ENCODE measurements at regions not wholly inside any gene's neighbourhood (a gene's known extent, or its start where the extent isn't known, plus 50 kb on each side); places are given as distances from the start of the nearest gene placed in this dataset.
"Not testable (repeated sequence)": the region's sequence is repeated elsewhere in the genome, so short reads cannot be mapped to it uniquely, and the experiment has no call there.

- Mint-ChIP-seq H3K27ac (no peak overlapping the region), H3K9me3 (peaks cover 17% of the 10 kb centered on the region), H3K36me3 (no peaks in the 10 kb centered on the region), H3K4me3 (no peak overlapping the region), H3K4me1 (no peaks in the 10 kb centered on the region)
- ATAC-seq (no peak), DNase-seq (ENCODE audit: low spot score in 2 of 2) (no peak)
Observed at GRCh38 chr3:22401499-22401898, 650.5 kb upstream of the ZNF385D start.

GRCh38 chr3:22414239-22414638 is 663.2 kb upstream of the ZNF385D start:
- no peaks in the 10 kb centered on the region for H3K36me3 Mint-ChIP-seq
- peaks cover 21% of the 10 kb centered on the region for H3K9me3 Mint-ChIP-seq
- DNase-seq (ENCODE audit: low spot score in 2 of 2) (no peak), ATAC-seq (no peak)
- no peak overlapping the region for H3K27ac Mint-ChIP-seq
- no peaks in the 10 kb centered on the region for H3K4me1 Mint-ChIP-seq
- no peak overlapping the region for H3K4me3 Mint-ChIP-seq

- H3K27ac Mint-ChIP-seq; DNase-seq (ENCODE audit: low spot score in 2 of 2); H3K4me1 Mint-ChIP-seq; ATAC-seq; H3K36me3 Mint-ChIP-seq; H3K4me3 Mint-ChIP-seq: not testable (repeated sequence)
- peaks cover 17% of the 10 kb centered on the region for H3K9me3 Mint-ChIP-seq
Observed at GRCh38 chr3:22416838-22417446, 665.9 kb upstream of the ZNF385D start.

- no peak overlapping the region for H3K27ac Mint-ChIP-seq
- peaks cover 8% of the 10 kb centered on the region for H3K9me3 Mint-ChIP-seq
- no peaks in the 10 kb centered on the region for H3K4me1 Mint-ChIP-seq
- no peak overlapping the region for H3K4me3 Mint-ChIP-seq
- ATAC-seq: no peak
- DNase-seq (ENCODE audit: low spot score in 2 of 2): no peak
- no peaks in the 10 kb centered on the region for H3K36me3 Mint-ChIP-seq
Observed at GRCh38 chr3:22419261-22419660, 668.3 kb upstream of the ZNF385D start.

GRCh38 chr3:22421589-22421988 is 670.6 kb upstream of the ZNF385D start:
- Mint-ChIP-seq H3K4me3 (no peak overlapping the region), H3K27ac (no peak overlapping the region), H3K4me1 (no peaks in the 10 kb centered on the region), H3K9me3 (peaks cover 3% of the 10 kb centered on the region), H3K36me3 (no peaks in the 10 kb centered on the region)
- DNase-seq (ENCODE audit: low spot score in 2 of 2) (no peak), ATAC-seq (no peak)

GRCh38 chr3:22431334-22431733 is 680.3 kb upstream of the ZNF385D start:
- DNase-seq (ENCODE audit: low spot score in 2 of 2): no peak
- Mint-ChIP-seq H3K4me1 (no peaks in the 10 kb centered on the region), H3K9me3 (peaks cover 7% of the 10 kb centered on the region), H3K4me3 (no peak overlapping the region), H3K27ac (no peak overlapping the region), H3K36me3 (no peaks in the 10 kb centered on the region)
- ATAC-seq: no peak

- no peak overlapping the region for H3K27ac Mint-ChIP-seq
- no peaks in the 10 kb centered on the region for H3K36me3 Mint-ChIP-seq
- DNase-seq (ENCODE audit: low spot score in 2 of 2) (no peak), ATAC-seq (no peak)
- peaks cover 11% of the 10 kb centered on the region for H3K9me3 Mint-ChIP-seq
- no peak overlapping the region for H3K4me3 Mint-ChIP-seq
- H3K4me1 Mint-ChIP-seq: no peaks in the 10 kb centered on the region
Observed at GRCh38 chr3:22439626-22440025, 688.6 kb upstream of the ZNF385D start.

GRCh38 chr3:22441711-22442110 is 690.7 kb upstream of the ZNF385D start:
- Mint-ChIP-seq H3K36me3 (no peaks in the 10 kb centered on the region), H3K4me3 (no peak overlapping the region), H3K4me1 (no peaks in the 10 kb centered on the region), H3K27ac (no peak overlapping the region), H3K9me3 (peaks cover 17% of the 10 kb centered on the region)
- no peak for ATAC-seq
- DNase-seq (ENCODE audit: low spot score in 2 of 2): no peak

GRCh38 chr3:22443571-22444233 is 692.7 kb upstream of the ZNF385D start:
- Mint-ChIP-seq H3K4me1 (no peaks in the 10 kb centered on the region), H3K36me3 (no peaks in the 10 kb centered on the region), H3K27ac (no peak overlapping the region), H3K9me3 (peaks cover 17% of the 10 kb centered on the region), H3K4me3 (no peak overlapping the region)
- ATAC-seq (no peak), DNase-seq (ENCODE audit: low spot score in 2 of 2) (no peak)

- not testable (repeated sequence) for H3K27ac Mint-ChIP-seq; H3K36me3 Mint-ChIP-seq; DNase-seq (ENCODE audit: low spot score in 2 of 2); ATAC-seq; H3K4me3 Mint-ChIP-seq; H3K4me1 Mint-ChIP-seq
- peaks cover 12% of the 10 kb centered on the region for H3K9me3 Mint-ChIP-seq
Observed at GRCh38 chr3:22445336-22445735, 694.3 kb upstream of the ZNF385D start.

- Mint-ChIP-seq H3K27ac (no peak overlapping the region), H3K4me3 (no peak overlapping the region), H3K9me3 (peaks cover 13% of the 10 kb centered on the region), H3K4me1 (no peaks in the 10 kb centered on the region), H3K36me3 (no peaks in the 10 kb centered on the region)
- ATAC-seq (no peak), DNase-seq (ENCODE audit: low spot score in 2 of 2) (no peak)
Observed at GRCh38 chr3:22450786-22451400, 699.9 kb upstream of the ZNF385D start.

- Mint-ChIP-seq H3K4me1 (no peaks in the 10 kb centered on the region), H3K9me3 (peaks cover 10% of the 10 kb centered on the region), H3K4me3 (no peak overlapping the region), H3K27ac (no peak overlapping the region), H3K36me3 (no peaks in the 10 kb centered on the region)
- DNase-seq (ENCODE audit: low spot score in 2 of 2): no peak
- ATAC-seq: no peak
Observed at GRCh38 chr3:22451501-22451900, 700.5 kb upstream of the ZNF385D start.

- ATAC-seq (no peak), DNase-seq (ENCODE audit: low spot score in 2 of 2) (no peak)
- Mint-ChIP-seq H3K27ac (no peak overlapping the region), H3K36me3 (no peaks in the 10 kb centered on the region), H3K4me3 (no peak overlapping the region), H3K4me1 (no peaks in the 10 kb centered on the region), H3K9me3 (peaks cover 12% of the 10 kb centered on the region)
Observed at GRCh38 chr3:22453906-22454535, 703.0 kb upstream of the ZNF385D start.

- DNase-seq (ENCODE audit: low spot score in 2 of 2) (no peak), ATAC-seq (no peak)
- Mint-ChIP-seq H3K27ac (no peak overlapping the region), H3K36me3 (no peaks in the 10 kb centered on the region), H3K4me1 (no peaks in the 10 kb centered on the region), H3K9me3 (peaks cover 7% of the 10 kb centered on the region), H3K4me3 (no peak overlapping the region)
Observed at GRCh38 chr3:22469995-22470394, 719.0 kb upstream of the ZNF385D start.

GRCh38 chr3:22471557-22471956 is 720.5 kb upstream of the ZNF385D start:
- peaks cover 11% of the 10 kb centered on the region for H3K9me3 Mint-ChIP-seq

More at GRCh38 chr3:22471557-22471956, 720.5 kb upstream of the ZNF385D start:
- Mint-ChIP-seq H3K27ac (no peak overlapping the region), H3K4me3 (no peak overlapping the region), H3K4me1 (no peaks in the 10 kb centered on the region), H3K36me3 (no peaks in the 10 kb centered on the region)
- DNase-seq (ENCODE audit: low spot score in 2 of 2) (no peak), ATAC-seq (no peak)
